Trophoblast cell (in vitro differentiated cells and primary cell): ENCODE measurements at regions not wholly inside any gene's neighbourhood (a gene's known extent, or its start where the extent isn't known, plus 50 kb on each side); places are given as distances from the start of the nearest gene placed in this dataset.

Experiments used
- DNase-seq, 2 donors: peaks; one replicate each; pipeline ENCODE4 v3.0.0-alpha.2; 2016
- H2AFZ ChIP-seq: 2 replicates; pipeline ENCODE4 v1.6.1; 2013; ENCODE audit warnings: low read length, moderate library complexity, mild to moderate bottlenecking; ENCODE audit not compliant: insufficient read depth, poor library complexity
- H2AK5ac ChIP-seq: 2 replicates; pipeline ENCODE4 v1.6.1; 2013; ENCODE audit warnings: mild to moderate bottlenecking, low read length
- H2BK120ac ChIP-seq: 2 replicates; pipeline ENCODE4 v1.6.1; 2013; ENCODE audit warnings: low read length, mild to moderate bottlenecking, moderate library complexity; ENCODE audit not compliant: insufficient read depth, poor library complexity
- H2BK12ac ChIP-seq: 2 replicates; pipeline ENCODE4 v1.6.1; 2013; ENCODE audit warnings: mild to moderate bottlenecking, low read length, moderate library complexity
- H2BK5ac ChIP-seq: 2 replicates; pipeline ENCODE4 v1.6.1; 2013; ENCODE audit warnings: low read length, low read depth, moderate library complexity, mild to moderate bottlenecking; ENCODE audit not compliant: poor library complexity
- H3K14ac ChIP-seq: 2 replicates; pipeline ENCODE4 v1.6.1; 2013; ENCODE audit warnings: mild to moderate bottlenecking, low read length
- H3K18ac ChIP-seq: 2 replicates; pipeline ENCODE4 v1.6.1; 2013; ENCODE audit warnings: mild to moderate bottlenecking, low read length
- H3K23ac ChIP-seq: 2 replicates; pipeline ENCODE4 v1.6.1; 2013; ENCODE audit warnings: low read length
- H3K27ac ChIP-seq: 2 replicates; pipeline ENCODE4 v1.5.1; 2013; ENCODE audit warnings: low read depth, mild to moderate bottlenecking, inconsistent platforms, low read length, moderate library complexity
- H3K27me3 ChIP-seq: 2 replicates; pipeline ENCODE4 v1.6.1; 2013; ENCODE audit warnings: inconsistent platforms, mild to moderate bottlenecking, low read length, moderate library complexity; ENCODE audit not compliant: insufficient read depth
- H3K36me3 ChIP-seq, 2 experiments: 1 replicate in 1 of 2; 2 replicates in 1 of 2; pipeline ENCODE4 v1.6.1; 2013; ENCODE audit warnings: low read length in 2 of 2, mild to moderate bottlenecking in 2 of 2, moderate library complexity in 1 of 2; ENCODE audit not compliant: insufficient read depth in 2 of 2, control insufficient read depth in 1 of 2
- H3K4ac ChIP-seq: 2 replicates; pipeline ENCODE4 v1.6.1; 2013; ENCODE audit warnings: low read depth, mild to moderate bottlenecking, low read length, moderate library complexity
- H3K4me1 ChIP-seq, 2 experiments: 1 replicate in 1 of 2; 2 replicates in 1 of 2; pipeline ENCODE4 v1.6.1; 2013; ENCODE audit warnings: low read length in 2 of 2, mild to moderate bottlenecking in 2 of 2, moderate library complexity in 1 of 2; ENCODE audit not compliant: insufficient read depth in 2 of 2, control insufficient read depth in 1 of 2
- H3K4me2 ChIP-seq: 2 replicates; pipeline ENCODE4 v1.6.1; 2013; ENCODE audit warnings: inconsistent platforms, mild to moderate bottlenecking, low read length, moderate library complexity
- H3K4me3 ChIP-seq: 2 replicates; pipeline ENCODE4 v1.5.1; 2013; ENCODE audit warnings: mild to moderate bottlenecking, low read depth, low read length, inconsistent platforms
- H3K79me1 ChIP-seq: one replicate; pipeline ENCODE4 v1.6.1; 2013; ENCODE audit warnings: low read length
- H3K79me2 ChIP-seq: 2 replicates; pipeline ENCODE4 v1.6.1; 2013; ENCODE audit warnings: low read length, mild to moderate bottlenecking; ENCODE audit not compliant: control insufficient read depth, insufficient read depth, poor library complexity
- H3K9ac ChIP-seq: 2 replicates; pipeline ENCODE4 v1.6.1; 2013; ENCODE audit warnings: mild to moderate bottlenecking, low read length
- H3K9me3 ChIP-seq: 2 replicates; pipeline ENCODE4 v1.6.1; 2013; ENCODE audit warnings: low read depth, mild to moderate bottlenecking, control low read depth, inconsistent platforms, low read length; ENCODE audit not compliant: insufficient read depth
- H4K12ac ChIP-seq: 2 replicates; pipeline ENCODE4 v1.6.1; 2013; ENCODE audit warnings: low read depth, mild to moderate bottlenecking, low read length, moderate library complexity
- H4K8ac ChIP-seq: 2 replicates; pipeline ENCODE4 v1.6.1; 2013; ENCODE audit warnings: low read depth, mild to moderate bottlenecking, low read length, moderate library complexity
- H4K91ac ChIP-seq: one replicate; pipeline ENCODE4 v1.6.1; 2013; ENCODE audit warnings: low read depth, mild to moderate bottlenecking, low read length, moderate library complexity
- WGBS: extraction: QIAGEN DNeasy Blood & Tissue Kit; methylation state at CpG from one replicate; pipeline ENCODE4 v1.1.7; 2013; ENCODE audit warnings: missing lambda C conversion rate; ENCODE audit not compliant: insufficient read length, insufficient coverage; ENCODE audit errors: extremely low coverage; 5-methylcytosine and 5-hydroxymethylcytosine counted together

DNA sequence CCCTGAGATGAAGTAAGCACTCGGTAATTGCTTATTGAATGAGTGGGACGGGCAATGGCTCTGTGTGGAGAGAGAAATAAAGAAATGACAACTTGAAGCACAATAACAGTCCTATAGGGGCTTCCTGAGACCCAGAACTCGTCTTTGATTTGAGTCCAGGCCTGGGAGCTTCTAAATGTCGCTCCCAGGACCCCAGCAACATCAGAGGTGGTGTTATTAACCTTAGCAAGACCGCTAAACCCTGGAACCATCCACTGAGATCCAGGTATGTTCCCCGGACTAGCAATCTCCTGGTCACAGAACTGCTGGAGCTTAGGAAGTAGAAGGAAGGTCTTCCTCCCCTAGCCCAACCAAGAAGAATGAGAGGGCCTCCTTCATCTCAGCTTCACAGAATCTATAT lies 160.0 kb downstream of the MINAR1 start:
- Histone ChIP-seq H3K4me2 (no peak overlapping the region), H3K4ac (no peak overlapping the region), H2AK5ac (no peak overlapping the region), H4K91ac (no peak overlapping the region), H2BK5ac (no peak overlapping the region), H3K36me3 (no peaks in the 10 kb centered on the region), H3K79me2 (no peaks in the 10 kb centered on the region), H3K9ac (no peak overlapping the region), H3K27me3 (no peaks in the 10 kb centered on the region), H3K9me3 (no peaks in the 10 kb centered on the region), H3K4me3 (no peak overlapping the region), H2AFZ (no peak overlapping the region), H3K4me1 (no peaks in the 10 kb centered on the region), H2BK120ac (no peak overlapping the region), H4K8ac (no peak overlapping the region), H3K79me1 (no peaks in the 10 kb centered on the region), H3K14ac (no peak overlapping the region), H4K12ac (no peak overlapping the region), H3K23ac (no peak overlapping the region), H3K18ac (no peak overlapping the region), H3K27ac (no peak overlapping the region), H2BK12ac (no peak overlapping the region)
- DNase-seq = no peak
- WGBS = no CpG with 5 or more reads among the region's 6 CpGs

DNA sequence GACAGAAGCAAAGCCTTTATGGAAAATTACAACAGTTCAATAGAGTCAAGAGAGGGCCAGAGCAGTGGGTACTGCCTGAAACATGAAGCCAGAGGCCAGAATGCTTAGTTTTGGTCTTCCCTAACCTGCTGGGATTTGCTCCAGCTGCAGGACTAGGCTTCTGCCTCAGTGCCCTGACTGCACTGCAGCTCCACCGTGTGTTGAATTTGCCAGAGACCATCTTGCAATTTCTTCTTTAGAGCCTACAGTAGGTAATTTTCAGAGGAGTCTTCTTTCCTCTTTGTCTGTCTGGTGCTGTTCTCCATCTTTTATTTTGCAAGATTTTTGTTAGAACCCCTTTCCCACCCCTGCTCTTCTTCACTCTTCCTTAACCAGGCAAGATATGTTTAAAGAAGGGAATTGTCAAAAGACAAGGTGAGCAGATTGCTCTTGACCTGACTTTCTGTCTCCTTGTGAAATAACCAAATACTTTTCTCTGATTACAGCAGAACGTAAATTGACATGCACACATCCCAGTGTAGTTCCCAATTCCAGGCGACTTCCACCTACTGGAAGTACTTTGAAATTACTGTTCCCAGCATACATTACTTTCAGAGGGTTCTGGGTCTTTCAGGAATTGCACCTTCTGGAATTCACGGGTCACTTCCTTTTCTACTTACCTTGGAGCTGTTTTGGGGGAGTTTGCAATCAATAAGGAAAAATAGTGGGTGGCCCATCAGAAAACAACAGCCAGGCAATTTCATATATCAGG lies 161.2 kb downstream of the MINAR1 start:
- H3K27ac ChIP-seq = no peak overlapping the region
- DNase-seq = peak in 1 of 2 donors; percentile 55
- H4K91ac ChIP-seq = no peak overlapping the region
- no peak overlapping the region for H3K14ac ChIP-seq
- no peaks in the 10 kb centered on the region for H3K27me3 ChIP-seq
- H3K4me2 ChIP-seq = no peak overlapping the region
- no peak overlapping the region for H3K23ac ChIP-seq
- no peak overlapping the region for H4K8ac ChIP-seq
- no peak overlapping the region for H3K18ac ChIP-seq
- H3K9ac ChIP-seq = no peak overlapping the region
- no peaks in the 10 kb centered on the region for H3K36me3 ChIP-seq
- H3K79me1 ChIP-seq = no peaks in the 10 kb centered on the region
- H4K12ac ChIP-seq = no peak overlapping the region
- H3K4ac ChIP-seq = no peak overlapping the region
- H3K79me2 ChIP-seq = no peaks in the 10 kb centered on the region
- H2AFZ ChIP-seq = no peak overlapping the region
- no peak overlapping the region for H3K4me3 ChIP-seq
- H2BK120ac ChIP-seq = no peak overlapping the region
- WGBS = no CpG with 5 or more reads among the region's 4 CpGs
- H3K4me1 ChIP-seq = no peaks in the 10 kb centered on the region
- no peak overlapping the region for H2AK5ac ChIP-seq
- no peak overlapping the region for H2BK12ac ChIP-seq
- H2BK5ac ChIP-seq = no peak overlapping the region
- no peaks in the 10 kb centered on the region for H3K9me3 ChIP-seq

DNA sequence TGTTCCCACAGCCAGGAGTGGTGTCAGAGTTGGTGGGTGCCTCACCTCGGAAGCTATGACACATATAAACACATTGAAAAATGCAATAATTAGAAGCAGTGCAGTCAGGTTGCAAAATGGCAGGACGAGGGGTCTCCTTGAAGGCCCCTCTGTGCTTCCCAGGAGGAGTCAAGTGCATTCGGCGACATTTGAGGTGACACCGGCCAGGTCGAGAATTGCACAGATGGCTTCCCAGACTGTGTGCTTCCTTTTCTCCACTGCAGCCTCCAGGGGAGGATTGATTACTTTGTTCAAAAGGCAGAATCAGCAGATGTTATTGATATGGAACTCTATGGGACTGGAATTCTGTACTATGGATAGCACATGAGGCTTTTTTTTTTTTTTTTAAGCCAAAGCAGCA lies 163.2 kb downstream of the MINAR1 start:
- Histone ChIP-seq H3K4me1 (no peaks in the 10 kb centered on the region), H4K91ac (no peak overlapping the region), H3K4ac (no peak overlapping the region), H2AFZ (no peak overlapping the region), H3K79me2 (no peaks in the 10 kb centered on the region), H3K18ac (no peak overlapping the region), H3K4me3 (no peak overlapping the region), H2BK5ac (no peak overlapping the region), H3K79me1 (no peaks in the 10 kb centered on the region), H3K27me3 (no peaks in the 10 kb centered on the region), H2BK12ac (no peak overlapping the region), H2AK5ac (no peak overlapping the region), H3K9ac (no peak overlapping the region), H3K23ac (no peak overlapping the region), H3K27ac (no peak overlapping the region), H2BK120ac (no peak overlapping the region), H3K36me3 (no peaks in the 10 kb centered on the region), H4K8ac (no peak overlapping the region), H4K12ac (no peak overlapping the region), H3K14ac (no peak overlapping the region), H3K4me2 (no peak overlapping the region), H3K9me3 (no peaks in the 10 kb centered on the region)
- no peak for DNase-seq
- no CpG with 5 or more reads among the region's 6 CpGs for WGBS

DNA sequence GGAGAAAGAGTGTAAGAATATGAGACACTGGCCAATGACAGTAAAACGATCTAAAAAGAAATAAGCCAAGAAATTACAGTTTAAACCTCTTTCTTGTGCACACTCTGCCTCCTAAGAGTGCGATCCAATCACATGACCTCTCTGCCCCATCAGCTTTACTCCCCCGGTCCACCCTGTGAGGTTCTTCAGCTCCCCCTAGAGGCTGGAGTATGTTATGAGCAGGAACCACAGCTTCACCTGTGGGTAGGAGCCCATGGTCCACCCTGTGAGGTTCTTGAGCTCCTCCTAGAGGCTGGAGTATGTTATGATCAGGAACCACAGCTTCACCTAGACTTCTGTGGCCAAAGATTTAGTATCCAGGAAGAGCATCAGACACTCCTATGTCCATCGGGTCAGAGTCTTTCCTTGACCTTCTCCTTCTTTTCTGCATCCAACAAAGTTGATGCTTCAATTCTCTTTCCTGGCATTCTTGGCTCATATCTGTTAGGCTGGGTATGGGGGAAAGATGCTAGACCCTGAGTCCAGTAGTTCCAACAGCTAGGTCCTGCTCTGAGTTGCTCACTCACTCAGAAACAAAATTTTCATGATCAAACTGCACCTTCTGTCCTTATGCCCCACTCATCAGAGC lies 164.0 kb downstream of the MINAR1 start:
- no peak overlapping the region for H3K4ac ChIP-seq
- no peak overlapping the region for H2AK5ac ChIP-seq
- H3K4me3 ChIP-seq = no peak overlapping the region
- no peak overlapping the region for H3K27ac ChIP-seq
- no peaks in the 10 kb centered on the region for H3K79me2 ChIP-seq
- H4K8ac ChIP-seq = no peak overlapping the region
- H3K9me3 ChIP-seq = no peaks in the 10 kb centered on the region
- no peak overlapping the region for H2BK5ac ChIP-seq
- peak; percentile 83 to 99 for DNase-seq
- no peak overlapping the region for H3K4me2 ChIP-seq
- H3K79me1 ChIP-seq = no peaks in the 10 kb centered on the region
- H2BK12ac ChIP-seq = no peak overlapping the region
- no peaks in the 10 kb centered on the region for H3K27me3 ChIP-seq
- no peak overlapping the region for H4K91ac ChIP-seq
- H3K9ac ChIP-seq = no peak overlapping the region
- H3K18ac ChIP-seq = no peak overlapping the region
- H3K14ac ChIP-seq = no peak overlapping the region
- no peaks in the 10 kb centered on the region for H3K36me3 ChIP-seq
- no peak overlapping the region for H2AFZ ChIP-seq
- H4K12ac ChIP-seq = no peak overlapping the region
- WGBS = no CpG with 5 or more reads among the region's 4 CpGs
- no peaks in the 10 kb centered on the region for H3K4me1 ChIP-seq
- H3K23ac ChIP-seq = no peak overlapping the region
- H2BK120ac ChIP-seq = no peak overlapping the region
